GM13977 (cell line): ENCODE measurements at regions not wholly inside any gene's neighbourhood (a gene's known extent, or its start where the extent isn't known, plus 50 kb on each side); places are given as distances from the start of the nearest gene placed in this dataset.
"Not testable (repeated sequence)": the region's sequence is repeated elsewhere in the genome, so short reads cannot be mapped to it uniquely, and the experiment has no call there.

ENCODE experiments used
- DNase-seq: peaks from one replicate; pipeline ENCODE4 v3.0.0; 2012; ENCODE audit warnings: low spot score
- in situ Hi-C: fragments of 300-500 bp; cut with MboI; formaldehyde crosslinking; loops from one replicate; pipeline ENCODE4 v1.12.0; 2022; ENCODE audit warnings: low sequenced_read_pairs, low pct_unique_long_range_greater_than_20kb, mixed read lengths, inconsistent platforms; ENCODE audit not compliant: unreplicated experiment
- TF ChIP-seq, protein P1 (sequence below): IDR thresholded peaks from 2 replicates; pipeline ENCODE4 v1.5.1; 2012; ENCODE audit warnings: mild to moderate bottlenecking, control low read depth; ENCODE audit not compliant: insufficient read depth; ENCODE audit errors: extremely low read depth, missing control alignments

DNA sequence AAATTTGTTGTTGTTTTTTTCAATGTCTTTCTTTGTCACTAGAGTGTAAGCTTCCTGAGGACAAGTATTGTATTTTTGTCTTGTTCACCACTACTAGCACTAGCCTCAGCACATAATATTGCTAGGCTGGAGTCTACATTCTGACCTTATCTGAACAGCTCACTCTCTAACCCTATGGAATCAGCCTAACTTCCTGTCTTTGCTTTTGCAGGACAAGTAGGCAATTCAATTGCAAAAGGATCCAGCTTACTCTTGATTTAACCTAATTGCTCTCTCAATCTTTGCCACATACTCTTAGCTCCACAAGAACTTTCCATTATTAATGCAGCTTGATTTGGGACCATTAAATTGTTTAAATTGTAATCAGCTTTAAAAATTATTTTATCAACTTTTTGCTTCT lies 308.5 kb downstream of the MAN2A1 start:
- in situ Hi-C loops: no loop called here
- no peak for DNase-seq
- TF ChIP-seq, protein P1, sequence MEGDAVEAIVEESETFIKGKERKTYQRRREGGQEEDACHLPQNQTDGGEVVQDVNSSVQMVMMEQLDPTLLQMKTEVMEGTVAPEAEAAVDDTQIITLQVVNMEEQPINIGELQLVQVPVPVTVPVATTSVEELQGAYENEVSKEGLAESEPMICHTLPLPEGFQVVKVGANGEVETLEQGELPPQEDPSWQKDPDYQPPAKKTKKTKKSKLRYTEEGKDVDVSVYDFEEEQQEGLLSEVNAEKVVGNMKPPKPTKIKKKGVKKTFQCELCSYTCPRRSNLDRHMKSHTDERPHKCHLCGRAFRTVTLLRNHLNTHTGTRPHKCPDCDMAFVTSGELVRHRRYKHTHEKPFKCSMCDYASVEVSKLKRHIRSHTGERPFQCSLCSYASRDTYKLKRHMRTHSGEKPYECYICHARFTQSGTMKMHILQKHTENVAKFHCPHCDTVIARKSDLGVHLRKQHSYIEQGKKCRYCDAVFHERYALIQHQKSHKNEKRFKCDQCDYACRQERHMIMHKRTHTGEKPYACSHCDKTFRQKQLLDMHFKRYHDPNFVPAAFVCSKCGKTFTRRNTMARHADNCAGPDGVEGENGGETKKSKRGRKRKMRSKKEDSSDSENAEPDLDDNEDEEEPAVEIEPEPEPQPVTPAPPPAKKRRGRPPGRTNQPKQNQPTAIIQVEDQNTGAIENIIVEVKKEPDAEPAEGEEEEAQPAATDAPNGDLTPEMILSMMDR: no peak

DNA sequence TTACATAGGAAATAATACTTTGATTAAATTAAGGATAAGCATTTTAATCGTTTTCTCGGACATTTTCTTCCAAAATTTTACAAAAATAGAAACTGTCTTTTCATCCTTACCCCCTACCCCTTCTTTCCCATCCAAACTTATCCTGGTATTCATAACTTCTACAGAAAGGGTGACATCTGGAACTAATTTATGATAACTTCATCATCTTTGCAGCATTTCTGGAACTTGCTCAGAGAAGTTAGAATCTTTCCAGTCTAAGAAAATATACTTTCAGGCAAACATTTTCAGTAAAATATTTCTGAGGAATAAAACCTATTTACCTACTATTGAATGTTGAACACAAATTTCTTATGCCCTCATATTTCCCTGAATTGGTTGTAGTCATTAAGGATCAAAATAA lies 309.0 kb downstream of the MAN2A1 start:
- DNase-seq: no peak
- in situ Hi-C loops: no loop called here
- TF ChIP-seq, protein P1: no peak

DNA sequence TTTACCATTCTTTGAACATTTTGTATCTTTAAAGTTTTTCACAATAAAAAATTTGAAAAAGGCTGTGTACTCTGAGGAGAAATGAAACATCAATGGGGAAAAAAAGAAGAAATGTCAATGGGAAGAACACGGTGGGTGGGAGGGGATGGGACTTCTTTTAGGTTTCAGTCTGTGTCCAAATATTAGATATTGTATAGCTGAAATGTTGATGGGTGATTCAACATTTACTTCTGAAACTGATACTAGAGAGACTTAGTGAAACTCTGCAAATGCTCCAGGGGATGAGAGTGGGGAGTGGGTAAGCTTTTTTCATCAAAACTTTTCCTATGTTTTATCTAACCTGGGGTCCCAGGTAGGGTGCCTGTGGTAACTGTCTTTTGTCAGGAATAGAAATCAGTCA lies 311.9 kb downstream of the MAN2A1 start:
- DNase-seq: no peak
- TF ChIP-seq, protein P1: no peak
- in situ Hi-C loops: no loop called here

DNA sequence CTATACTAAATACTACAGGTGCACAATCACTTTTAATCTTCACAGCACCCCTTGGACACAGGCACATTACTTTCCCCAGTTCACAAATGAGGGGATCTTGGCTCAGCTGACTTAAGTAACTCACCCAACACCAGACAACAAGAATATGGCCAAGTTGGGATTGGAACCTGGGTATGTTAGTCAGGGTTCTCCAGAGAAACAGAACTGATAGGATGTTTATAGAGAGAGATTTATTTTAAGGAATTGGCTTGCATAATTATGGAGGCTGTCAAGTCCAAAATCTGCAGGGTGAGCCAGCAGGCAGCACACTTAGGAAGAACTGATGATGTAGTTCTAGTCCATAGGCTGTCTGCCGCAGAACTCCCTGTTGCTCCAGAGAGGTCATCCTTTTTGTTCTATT lies 312.9 kb downstream of the MAN2A1 start:
- no peak for DNase-seq
- TF ChIP-seq, protein P1: no peak
- in situ Hi-C loops: no loop called here

DNA sequence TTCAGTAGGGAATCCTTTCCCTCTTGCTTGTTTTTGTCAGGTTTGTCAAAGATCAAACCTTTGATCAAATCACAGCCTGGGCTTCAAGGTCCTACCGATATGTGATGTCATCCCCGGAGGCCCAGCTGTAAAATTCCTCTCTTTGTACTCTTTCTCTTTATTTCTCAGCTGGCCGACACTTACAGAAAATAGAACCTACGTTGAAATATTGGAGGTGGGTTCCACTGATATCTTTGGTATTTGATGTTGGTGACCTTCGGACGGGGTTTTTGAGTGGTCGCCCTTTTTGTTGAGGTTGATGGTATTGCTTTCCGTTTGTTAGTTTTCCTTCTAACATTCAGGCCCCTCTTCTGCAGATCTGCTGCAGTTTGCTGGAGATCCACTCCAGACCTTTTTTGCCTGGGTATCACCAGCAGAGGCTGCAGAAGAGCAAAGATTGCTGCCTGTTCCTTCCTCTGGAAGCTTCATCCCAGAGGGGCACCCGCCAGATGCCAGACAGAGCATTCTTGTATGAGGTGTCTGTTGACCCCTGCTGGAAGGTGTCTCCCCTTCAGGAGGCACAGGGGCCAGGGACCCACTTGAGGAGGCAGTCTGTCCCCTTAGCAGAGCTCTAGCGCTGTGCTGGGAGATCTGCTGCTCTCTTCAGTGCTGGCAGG lies 316.3 kb downstream of the MAN2A1 start:
- in situ Hi-C loops, DNase-seq: not testable (repeated sequence)

DNA sequence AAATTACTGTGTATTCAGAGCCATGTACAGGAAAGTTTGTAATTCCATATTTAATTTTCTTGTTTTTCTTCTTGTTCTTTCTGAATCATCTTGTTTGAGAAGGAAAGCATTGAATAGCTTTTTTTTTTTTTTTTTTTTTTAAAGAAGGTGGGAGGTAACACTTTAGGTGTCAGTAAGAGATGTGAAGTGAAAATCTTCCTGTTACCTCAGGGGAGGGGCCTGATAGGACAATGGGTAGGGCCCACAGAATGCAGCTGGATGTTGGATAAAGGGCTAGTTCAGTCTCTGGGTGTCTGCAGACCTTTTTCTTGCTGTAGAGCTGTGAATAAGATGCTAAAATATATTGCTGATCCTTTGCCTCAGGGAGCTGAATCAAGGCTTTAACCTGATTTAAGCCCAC lies 317.4 kb downstream of the MAN2A1 start:
- TF ChIP-seq, protein P1: no peak
- in situ Hi-C loops: no loop called here
- no peak for DNase-seq

DNA sequence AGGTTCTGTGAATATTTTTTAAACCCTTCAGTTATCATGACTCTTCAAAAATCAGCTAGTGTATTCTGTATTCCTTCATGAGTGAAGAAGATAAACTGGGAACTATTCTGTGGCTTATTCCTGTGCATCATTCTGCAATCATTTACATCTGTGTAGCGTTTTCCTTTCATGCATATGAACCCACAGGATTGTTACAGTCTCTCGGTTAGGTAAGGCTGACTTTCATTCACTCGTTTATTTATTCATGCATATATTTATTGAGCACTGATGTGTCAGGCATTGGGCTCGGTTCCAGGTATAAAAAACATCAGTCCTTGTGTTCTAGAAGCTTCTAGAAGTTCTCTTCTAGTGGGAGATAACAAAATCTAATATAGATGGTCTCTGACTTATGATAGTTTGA lies 318.4 kb downstream of the MAN2A1 start:
- TF ChIP-seq, protein P1: no peak
- no peak for DNase-seq
- in situ Hi-C loops: no loop called here
